Heart right ventricle (tissue), 16 donors: ENCODE measurements at regions not wholly inside any gene's neighbourhood (a gene's known extent, or its start where the extent isn't known, plus 50 kb on each side); places are given as distances from the start of the nearest gene placed in this dataset.
A peak's percentile ranks its signal among the peaks of the same experiment; 100 is the strongest.

Experiments used
- ATAC-seq, 8 donors: fragments of 200-7000 bp; cut with Tn5 transposase; one replicate each; pipeline ENCODE4 v1.9.1; 2020; ENCODE audit warnings: mild to moderate bottlenecking in 8 of 8, moderate library complexity in 8 of 8, moderate number of reproducible peaks in 1 of 8
- DNase-seq, 2 donors: peaks; one replicate each; pipeline ENCODE4 v3.0.0-alpha.2; 2020
- H3K27ac ChIP-seq, 10 donors: fragments of 200-600 bp; sonication (generic) in 2 of 10; one replicate each; pipeline versions ENCODE4 v1.5.0 to v1.8.0; 2020 to 2022; ENCODE audit warnings: mild to moderate bottlenecking in 3 of 10
- H3K27me3 ChIP-seq, 7 donors: fragments of 200-600 bp; one replicate each; pipeline ENCODE4 v1.8.0; 2021 to 2022; ENCODE audit warnings: mild to moderate bottlenecking in 2 of 7
- H3K36me3 ChIP-seq, 9 donors: fragments of 200-600 bp; sonication (generic) in 1 of 9; one replicate each; pipeline versions ENCODE4 v1.5.0 to v1.8.0; 2020 to 2022; ENCODE audit warnings: mild to moderate bottlenecking in 2 of 9
- H3K4me1 ChIP-seq, 9 donors: fragments of 200-600 bp; sonication (generic) in 1 of 9; one replicate each; pipeline versions ENCODE4 v1.5.0 to v1.8.0; 2020 to 2022; ENCODE audit warnings: mild to moderate bottlenecking in 4 of 9
- H3K4me3 ChIP-seq, 10 donors: fragments of 200-600 bp; sonication (generic) in 2 of 10; one replicate each; pipeline versions ENCODE4 v1.5.0 to v1.8.0; 2020 to 2022; ENCODE audit warnings: mild to moderate bottlenecking in 7 of 10, moderate library complexity in 2 of 10
- H3K9me3 ChIP-seq, 11 donors: fragments of 200-600 bp in 10 of 11; sonication (generic) in 2 of 11; one replicate each; pipeline versions ENCODE4 v1.5.0 to v1.8.0; 2013 to 2022; ENCODE audit warnings: mild to moderate bottlenecking in 2 of 11, control low read depth in 1 of 11, moderate library complexity in 1 of 11
- CTCF ChIP-seq, 9 donors: fragments of 200-600 bp; sonication (generic) in 2 of 9; IDR thresholded peaks; one replicate each; pipeline versions ENCODE4 v1.5.0 to v1.8.0; 2021 to 2022; ENCODE audit warnings: antibody characterized with exemption in 9 of 9, mild to moderate bottlenecking in 5 of 9, moderate library complexity in 1 of 9
- WGBS, 2 donors: extraction: QIAGEN DNeasy Blood & Tissue Kit; methylation state at CpG; one replicate each; pipeline ENCODE4 v1.1.7; 2013; ENCODE audit warnings: inconsistent platforms in 1 of 2; 5-methylcytosine and 5-hydroxymethylcytosine counted together
- intact Hi-C, 10 donors: fragments of 100-400 bp; cut with DNase I; formaldehyde crosslinking; loops; one replicate each; pipeline versions ENCODE4 v1.11.1 to v1.14.2; 2022
- donor health status: Arrhythmogenic right ventricular cardiomyopathy.
- donor health status: ischemic (EF 13 %, LVEDD 7.1; RV severe dilation, severe dysfunction).
- donor health status: healthy with polysubstance abuse.
- donor health status: DM: no; HTN: yes; CAD: no.
- donor health status: DM: no; HTN: no; CAD: no.
- donor health status: ischemic (EF 25% LVEDD 6.9; RV normal size, moderate dysfunction).
- donor health status: ischemic (EF 25% LVEDD 5.7; RV mildly dilated, moderate dysfunction).
- donor health status: healthy.
- donor health status: DM: yes; HTN: yes; CAD: no.
- donor health status: Ischemic cardiomyopathy.
- donor health status: ischemic (EF 35%, LVEDD 5.7; RV mildly dilated, moderate dysfunction).
- donor health status: nonischemic (EF 11% LVEDD 7.7; RV severe dilation, severe dysfunction).
- donor health status: DM: yes; HTN: yes; CAD: no.
- donor health status: PGD.
- donor health status: ischemic (EF 29% LVEDD 5.4; RV normal size, mild dysfunction).
- donor health status: nonischemic (EF 23%, LVEDD 6.1; RV moderate dilation, normal function).

DNA sequence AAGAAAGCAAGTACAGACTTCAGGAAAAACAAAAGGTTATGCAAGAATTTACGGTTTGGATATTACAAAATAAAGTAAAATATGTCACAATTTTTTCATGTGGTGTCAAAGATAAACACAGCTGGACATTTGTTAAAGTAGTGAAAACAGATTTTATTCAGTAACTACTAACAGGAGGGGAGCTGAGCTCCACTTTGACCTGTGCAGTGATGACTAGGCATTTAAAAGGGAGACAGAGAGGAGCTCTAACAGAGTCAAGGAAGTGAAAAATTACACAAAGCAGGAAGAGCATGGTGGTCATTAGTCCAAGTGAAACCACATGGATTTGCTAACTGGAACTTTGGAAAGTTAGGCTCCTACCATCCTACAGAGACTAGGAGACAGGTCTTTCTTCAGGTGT lies 263.6 kb upstream of the PCSK5 start:
- DNase-seq: no peak
- WGBS, 2 donors: 68 to 75% methylated on average over 1 of the region's 1 CpG
- ATAC-seq: no peak

GRCh38 chr9:75628952-75629351 lies 261.5 kb upstream of the PCSK5 start:
- no peaks in the 10 kb centered on the region for H3K9me3 ChIP-seq
- DNase-seq (no peak), ATAC-seq (no peak)
- H3K36me3 ChIP-seq: no peaks in the 10 kb centered on the region
- intact Hi-C loops: loop anchor here in 5 of 10 donors (10.0 kb wide), 3 partner anchors 126 to 236 kb away; no protein-coding TSS in a partner anchor
- WGBS, 2 donors: 58 to 72% methylated on average over 3 of the region's 3 CpGs
- no peaks in the 10 kb centered on the region for H3K27me3 ChIP-seq
- no peak for TF ChIP-seq CTCF (IDR thresholded peaks at IDR 0.05)
- peaks cover 0 to 9% (median 0%) of the 10 kb centered on the region in 9 donors for H3K4me1 ChIP-seq
- H3K27ac ChIP-seq: no peak overlapping the region
- H3K4me3 ChIP-seq: no peak overlapping the region

More for the DNA sequence above, 263.6 kb upstream of the PCSK5 start:
- Histone ChIP-seq H3K4me1 (peaks cover 0 to 9% (median 0%) of the 10 kb centered on the region in 9 donors), H3K27ac (peak overlapping the region in 1 of 10 donors; percentile 5), H3K4me3 (no peak overlapping the region), H3K36me3 (no peaks in the 10 kb centered on the region), H3K27me3 (no peaks in the 10 kb centered on the region), H3K9me3 (no peaks in the 10 kb centered on the region)
- TF ChIP-seq CTCF (IDR thresholded peaks at IDR 0.05): no peak
- intact Hi-C loops: loop anchor here in 5 of 10 donors (10.0 kb wide), 3 partner anchors 128 to 238 kb away; no protein-coding TSS in a partner anchor

GRCh38 chr9:75633451-75634057 lies 256.9 kb upstream of the PCSK5 start:
- H3K4me3 ChIP-seq: no peak overlapping the region
- no peak overlapping the region for H3K27ac ChIP-seq
- intact Hi-C loops: loop anchor here in 1 of 10 donors (5.0 kb wide), 1 partner anchor 111 kb away; no protein-coding TSS in a partner anchor
- peaks cover 0 to 19% (median 0%) of the 10 kb centered on the region in 9 donors for H3K4me1 ChIP-seq
- WGBS, 2 donors: 68 to 69% methylated on average over 7 of the region's 7 CpGs
- H3K27me3 ChIP-seq: no peaks in the 10 kb centered on the region
- H3K9me3 ChIP-seq: no peaks in the 10 kb centered on the region
- no peak for ATAC-seq
- DNase-seq: no peak
- no peak for TF ChIP-seq CTCF (IDR thresholded peaks at IDR 0.05)
- no peaks in the 10 kb centered on the region for H3K36me3 ChIP-seq

- H3K27ac ChIP-seq: peak overlapping the region in 3 of 10 donors; percentile 26 to 43 (median 37)
- ATAC-seq (peak; percentile 83 to 97 (median 92)), DNase-seq (peak in 1 of 2 donors; percentile 48)
- H3K4me1 ChIP-seq: peaks cover 0 to 19% (median under 1%) of the 10 kb centered on the region in 9 donors
- H3K4me3 ChIP-seq: no peak overlapping the region
- 45 to 47% methylated on average over 4 of the region's 4 CpGs for WGBS, 2 donors
- intact Hi-C loops: no loop called here
- TF ChIP-seq CTCF (IDR thresholded peaks at IDR 0.05): no peak
- no peaks in the 10 kb centered on the region for H3K9me3 ChIP-seq
- H3K27me3 ChIP-seq: no peaks in the 10 kb centered on the region
- H3K36me3 ChIP-seq: no peaks in the 10 kb centered on the region
These were observed 253.9 kb upstream of the PCSK5 start for GRCh38 chr9:75636427-75637045.
